ENCODE measurements at regions not wholly inside any gene's neighbourhood (a gene's known extent, or its start where the extent isn't known, plus 50 kb on each side); places are given as distances from the start of the nearest gene placed in this dataset.

GRCh38 chr12:124406043-124406442, 111.2 kb downstream of the RFLNA start:
- H3K4me3 Mint-ChIP-seq, result no peak overlapping the region
- no peak overlapping the region for H3K4me3 ChIP-seq (ENCODE audit: low read length)
- ATAC-seq (no peak), DNase-seq (no peak)
- no peak overlapping the region for H3K27ac Mint-ChIP-seq
- peaks cover 7 to 33% of the 10 kb centered on the region in 2 donors for H3K4me1 Mint-ChIP-seq
- H3K9me3 ChIP-seq (ENCODE audit: control insufficient read depth, insufficient read depth, low read length), result no peaks in the 10 kb centered on the region
- no peak for TF ChIP-seq CTCF (IDR thresholded peaks at IDR 0.05)
- H3K4me1 ChIP-seq (ENCODE audit: control insufficient read depth, insufficient read depth, low read length), result no peaks in the 10 kb centered on the region
- no peaks in the 10 kb centered on the region for H3K36me3 Mint-ChIP-seq
- intact Hi-C loops (cut with micrococcal nuclease), result no loop called here
- no peaks in the 10 kb centered on the region for H3K27me3 ChIP-seq (ENCODE audit: control insufficient read depth, insufficient read depth, low read length)
- 97% methylated on average over 10 of the region's 10 CpGs for WGBS (ENCODE audit: insufficient coverage)
- H3K27ac ChIP-seq (ENCODE audit: low read length), result no peak overlapping the region
- no peaks in the 10 kb centered on the region for H3K27me3 Mint-ChIP-seq (ENCODE audit: low read depth in 2 of 2)
- H3K9me3 Mint-ChIP-seq, result no peaks in the 10 kb centered on the region
- H3K36me3 ChIP-seq (ENCODE audit: control insufficient read depth, insufficient read depth, low read length), result peaks cover 13% of the 10 kb centered on the region

- Mint-ChIP-seq H3K36me3 (no peaks in the 10 kb centered on the region), H3K9me3 (no peaks in the 10 kb centered on the region), H3K27ac (no peak overlapping the region), H3K27me3 (ENCODE audit: low read depth in 2 of 2) (no peaks in the 10 kb centered on the region), H3K4me1 (peaks cover 7 to 30% of the 10 kb centered on the region in 2 donors), H3K4me3 (no peak overlapping the region)
- H3K9me3 ChIP-seq (ENCODE audit: control insufficient read depth, insufficient read depth, low read length), result no peaks in the 10 kb centered on the region
- H3K27ac ChIP-seq (ENCODE audit: low read length), result no peak overlapping the region
- TF ChIP-seq CTCF (IDR thresholded peaks at IDR 0.05), result no peak
- no peaks in the 10 kb centered on the region for H3K27me3 ChIP-seq (ENCODE audit: control insufficient read depth, insufficient read depth, low read length)
- WGBS (ENCODE audit: insufficient coverage), result 90% methylated on average over 15 of the region's 15 CpGs
- no peak overlapping the region for H3K4me3 ChIP-seq (ENCODE audit: low read length)
- intact Hi-C loops (cut with micrococcal nuclease), result no loop called here
- ATAC-seq (no peak), DNase-seq (no peak)
- H3K36me3 ChIP-seq (ENCODE audit: control insufficient read depth, insufficient read depth, low read length), result peaks cover 13% of the 10 kb centered on the region
- H3K4me1 ChIP-seq (ENCODE audit: control insufficient read depth, insufficient read depth, low read length), result no peaks in the 10 kb centered on the region
Measured at GRCh38 chr12:124405592-124405991, 110.7 kb downstream of the RFLNA start.

- Mint-ChIP-seq H3K36me3 (no peaks in the 10 kb centered on the region), H3K27ac (no peak overlapping the region), H3K4me1 (peaks cover 7 to 29% of the 10 kb centered on the region in 2 donors), H3K27me3 (ENCODE audit: low read depth in 2 of 2) (no peaks in the 10 kb centered on the region), H3K9me3 (no peaks in the 10 kb centered on the region), H3K4me3 (no peak overlapping the region)
- no peak for TF ChIP-seq CTCF (IDR thresholded peaks at IDR 0.05)
- Histone ChIP-seq H3K4me3 (ENCODE audit: low read length) (no peak overlapping the region), H3K4me1 (ENCODE audit: control insufficient read depth, insufficient read depth, low read length) (no peaks in the 10 kb centered on the region), H3K27me3 (ENCODE audit: control insufficient read depth, insufficient read depth, low read length) (no peaks in the 10 kb centered on the region), H3K36me3 (ENCODE audit: control insufficient read depth, insufficient read depth, low read length) (peaks cover 17% of the 10 kb centered on the region), H3K9me3 (ENCODE audit: control insufficient read depth, insufficient read depth, low read length) (no peaks in the 10 kb centered on the region), H3K27ac (ENCODE audit: low read length) (no peak overlapping the region)
- DNase-seq, result no peak
- intact Hi-C loops (cut with micrococcal nuclease), result no loop called here
- WGBS (ENCODE audit: insufficient coverage), result 96% methylated on average over 10 of the region's 10 CpGs
- no peak for ATAC-seq
Measured at GRCh38 chr12:124405151-124405550, 110.3 kb downstream of the RFLNA start.

GRCh38 chr12:124404162-124404784, 109.4 kb downstream of the RFLNA start:
- H3K4me1 ChIP-seq (ENCODE audit: control insufficient read depth, insufficient read depth, low read length), result no peaks in the 10 kb centered on the region
- no peak for TF ChIP-seq CTCF (IDR thresholded peaks at IDR 0.05)
- H3K36me3 Mint-ChIP-seq, result no peaks in the 10 kb centered on the region
- H3K27me3 ChIP-seq (ENCODE audit: control insufficient read depth, insufficient read depth, low read length), result no peaks in the 10 kb centered on the region
- peaks cover 7 to 24% of the 10 kb centered on the region in 2 donors for H3K4me1 Mint-ChIP-seq
- no peak overlapping the region for H3K4me3 ChIP-seq (ENCODE audit: low read length)
- no peak for ATAC-seq
- 93% methylated on average over 17 of the region's 17 CpGs for WGBS (ENCODE audit: insufficient coverage)
- H3K27me3 Mint-ChIP-seq (ENCODE audit: low read depth in 2 of 2), result no peaks in the 10 kb centered on the region
- no peaks in the 10 kb centered on the region for H3K9me3 Mint-ChIP-seq
- no peak overlapping the region for H3K27ac ChIP-seq (ENCODE audit: low read length)
- H3K9me3 ChIP-seq (ENCODE audit: control insufficient read depth, insufficient read depth, low read length), result no peaks in the 10 kb centered on the region
- H3K27ac Mint-ChIP-seq, result no peak overlapping the region
- intact Hi-C loops (cut with micrococcal nuclease), result no loop called here
- no peak overlapping the region for H3K4me3 Mint-ChIP-seq
- no peak for DNase-seq
- H3K36me3 ChIP-seq (ENCODE audit: control insufficient read depth, insufficient read depth, low read length), result peaks cover 20% of the 10 kb centered on the region
